A549 (cell line): ENCODE measurements at regions not wholly inside any gene's neighbourhood (a gene's known extent, or its start where the extent isn't known, plus 50 kb on each side); places are given as distances from the start of the nearest gene placed in this dataset.

Source experiments
- CEBPB ChIP-seq, 2 experiments: fragments of >200 bp in 1 of 2; sonication (Bioruptor Twin) in 1 of 2; formaldehyde crosslinking in 1 of 2; IDR thresholded peaks; 2 replicates each; pipeline ENCODE4 v1.6.1; 2012 to 2016
- CTCF ChIP-seq: fragments of >200 bp; sonication (Bioruptor Twin); formaldehyde crosslinking; IDR thresholded peaks from 3 replicates; pipeline ENCODE4 v1.5.1; 2016
- MYC ChIP-seq: IDR thresholded peaks from 2 replicates; pipeline ENCODE4 v1.6.1; 2012; ENCODE audit warnings: mild to moderate bottlenecking, inconsistent platforms, low read length, improper control_type of control experiment, borderline replicate concordance
- POLR2A ChIP-seq: IDR thresholded peaks from 2 replicates; pipeline ENCODE4 v1.6.1; 2012; ENCODE audit warnings: mild to moderate bottlenecking, low read length
- USF2 ChIP-seq: fragments of 450-650 bp; IDR thresholded peaks from 2 replicates; pipeline ENCODE4 v1.6.1; 2014; ENCODE audit warnings: antibody characterized with exemption

- TF ChIP-seq CEBPB (IDR thresholded peaks at IDR 0.05) (no peak), CTCF (no peak), USF2 (no peak), MYC (no peak), POLR2A (no peak)
These were observed 520.5 kb upstream of the ZEB2 start for GRCh38 chr2:145040433-145040832.
